ENCODE measurements at regions not wholly inside any gene's neighbourhood (a gene's known extent, or its start where the extent isn't known, plus 50 kb on each side); places are given as distances from the start of the nearest gene placed in this dataset.

DNA sequence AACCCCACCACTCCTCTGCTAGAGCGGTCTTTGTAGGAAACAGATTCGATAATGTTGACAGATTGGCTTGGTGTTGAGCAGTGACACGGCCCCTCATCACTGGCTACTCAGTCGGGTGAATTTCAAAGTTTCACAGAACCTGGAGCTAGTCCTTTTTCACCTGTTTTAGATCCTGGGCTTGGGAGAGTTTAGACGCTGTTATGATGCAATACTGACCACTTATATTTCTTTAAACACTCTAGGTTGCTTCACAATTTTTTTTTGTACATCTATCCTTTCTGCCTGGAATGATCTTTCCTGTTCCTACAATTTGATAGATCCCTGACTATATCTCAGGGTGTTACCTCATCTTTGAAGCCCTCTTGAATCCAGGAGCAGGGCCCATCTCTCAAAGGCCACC is 97.1 kb upstream of the ATP10A start:
- Mint-ChIP-seq H3K27me3 (no peaks in the 10 kb centered on the region), H3K4me3 (no peak overlapping the region), H3K9me3 (no peaks in the 10 kb centered on the region), H3K27ac (no peak overlapping the region), H3K4me1 (no peaks in the 10 kb centered on the region)
- DNase-seq (no peak), ATAC-seq (no peak)

DNA sequence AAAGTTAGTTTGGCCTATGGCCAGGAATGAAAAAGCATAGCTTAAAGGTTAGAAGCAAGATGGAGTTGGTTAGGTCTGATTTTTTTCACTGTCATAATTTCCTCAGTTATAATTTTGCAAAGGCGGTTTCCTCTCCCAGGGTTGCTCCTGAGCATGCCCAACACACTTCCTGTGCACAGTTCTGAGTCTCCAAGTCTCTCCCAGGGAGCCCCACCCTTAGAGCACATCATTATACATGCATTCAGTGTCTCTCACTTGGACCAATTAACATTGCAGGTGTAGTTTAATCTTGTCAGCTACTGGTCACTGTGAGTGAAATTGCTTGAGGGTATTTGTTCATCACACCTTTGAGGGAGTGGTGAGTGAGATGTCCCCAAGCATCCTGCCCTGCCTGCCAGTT is 96.0 kb upstream of the ATP10A start:
- H3K9me3 Mint-ChIP-seq, result no peaks in the 10 kb centered on the region
- H3K27ac Mint-ChIP-seq, result no peak overlapping the region
- no peaks in the 10 kb centered on the region for H3K4me1 Mint-ChIP-seq

DNA sequence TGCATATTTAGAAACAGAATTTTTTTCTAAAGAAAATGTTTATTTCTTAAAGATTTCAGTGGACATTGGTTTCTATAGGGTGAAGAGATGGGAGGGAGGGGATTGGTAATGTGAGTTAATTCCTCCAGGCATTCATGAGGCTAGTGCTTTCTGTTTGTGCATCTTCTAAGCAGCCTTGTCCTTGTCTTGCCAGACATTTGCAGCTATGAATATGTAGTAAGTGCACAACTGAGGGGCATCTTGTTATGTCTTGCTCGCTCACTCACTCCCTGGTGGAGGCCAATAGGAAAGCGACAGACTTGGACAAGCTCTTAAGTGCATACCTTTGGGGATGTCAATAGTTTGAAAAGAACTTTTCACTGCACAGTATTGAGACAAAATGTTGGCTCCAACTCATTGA is 92.5 kb upstream of the ATP10A start:
- H3K4me3 Mint-ChIP-seq, result no peak overlapping the region
- no peak overlapping the region for H3K27ac Mint-ChIP-seq
- H3K4me1 Mint-ChIP-seq, result no peaks in the 10 kb centered on the region
- no peak for ATAC-seq
- no peaks in the 10 kb centered on the region for H3K27me3 Mint-ChIP-seq
- no peak for DNase-seq
- peaks cover 0 to 11% of the 10 kb centered on the region in 2 donors for H3K9me3 Mint-ChIP-seq

More for the DNA sequence above, 96.0 kb upstream of the ATP10A start:
- H3K27me3 Mint-ChIP-seq, result no peaks in the 10 kb centered on the region
- no peak for DNase-seq
- H3K4me3 Mint-ChIP-seq, result no peak overlapping the region
- ATAC-seq, result no peak

DNA sequence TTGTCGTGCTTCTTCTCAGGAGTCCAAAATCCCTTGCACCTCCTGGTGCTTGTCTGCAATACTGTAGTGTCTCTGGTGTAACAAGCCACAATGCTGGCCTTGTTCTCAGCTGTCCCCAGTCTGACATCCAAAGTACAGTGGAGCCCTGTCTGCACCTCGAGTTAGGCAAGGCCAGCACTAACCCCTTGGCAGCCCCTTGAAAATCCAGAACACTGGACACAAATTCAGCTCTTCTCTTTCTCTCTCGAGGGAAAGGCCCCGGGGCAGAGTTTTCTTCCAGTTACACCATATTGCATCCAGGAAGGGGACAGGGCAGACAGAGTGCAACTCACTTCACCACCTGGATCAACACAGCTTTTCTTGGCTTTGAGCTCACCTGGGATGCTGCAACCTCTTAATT is 91.3 kb upstream of the ATP10A start:
- DNase-seq (no peak), ATAC-seq (no peak)
- Mint-ChIP-seq H3K27ac (no peak overlapping the region), H3K4me1 (no peaks in the 10 kb centered on the region), H3K27me3 (no peaks in the 10 kb centered on the region), H3K9me3 (peaks cover 0 to 11% of the 10 kb centered on the region in 2 donors), H3K4me3 (no peak overlapping the region)

DNA sequence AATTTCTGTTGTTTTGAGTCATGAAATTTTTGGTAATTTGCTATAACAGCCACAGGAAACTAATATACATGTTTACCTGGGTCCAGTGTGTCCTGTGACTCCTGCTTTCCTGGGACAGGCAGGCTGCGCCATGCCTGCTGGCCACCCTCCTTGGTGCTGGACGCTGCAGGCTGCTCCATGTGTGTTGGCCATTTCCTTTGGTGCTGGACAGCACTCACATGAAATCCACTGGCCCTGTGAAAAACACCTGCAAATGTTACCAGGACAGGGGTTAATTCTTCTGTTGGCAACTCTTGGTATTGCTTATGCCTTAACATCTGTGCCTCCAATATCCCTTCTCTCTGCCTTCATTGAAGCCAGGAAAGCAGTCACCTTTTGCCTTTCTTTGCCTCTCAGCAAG is 86.9 kb upstream of the ATP10A start:
- ATAC-seq (no peak), DNase-seq (no peak)
- Mint-ChIP-seq H3K4me1 (no peaks in the 10 kb centered on the region), H3K9me3 (peaks cover 0 to 11% of the 10 kb centered on the region in 2 donors), H3K4me3 (no peak overlapping the region), H3K27ac (no peak overlapping the region), H3K27me3 (no peaks in the 10 kb centered on the region)

DNA sequence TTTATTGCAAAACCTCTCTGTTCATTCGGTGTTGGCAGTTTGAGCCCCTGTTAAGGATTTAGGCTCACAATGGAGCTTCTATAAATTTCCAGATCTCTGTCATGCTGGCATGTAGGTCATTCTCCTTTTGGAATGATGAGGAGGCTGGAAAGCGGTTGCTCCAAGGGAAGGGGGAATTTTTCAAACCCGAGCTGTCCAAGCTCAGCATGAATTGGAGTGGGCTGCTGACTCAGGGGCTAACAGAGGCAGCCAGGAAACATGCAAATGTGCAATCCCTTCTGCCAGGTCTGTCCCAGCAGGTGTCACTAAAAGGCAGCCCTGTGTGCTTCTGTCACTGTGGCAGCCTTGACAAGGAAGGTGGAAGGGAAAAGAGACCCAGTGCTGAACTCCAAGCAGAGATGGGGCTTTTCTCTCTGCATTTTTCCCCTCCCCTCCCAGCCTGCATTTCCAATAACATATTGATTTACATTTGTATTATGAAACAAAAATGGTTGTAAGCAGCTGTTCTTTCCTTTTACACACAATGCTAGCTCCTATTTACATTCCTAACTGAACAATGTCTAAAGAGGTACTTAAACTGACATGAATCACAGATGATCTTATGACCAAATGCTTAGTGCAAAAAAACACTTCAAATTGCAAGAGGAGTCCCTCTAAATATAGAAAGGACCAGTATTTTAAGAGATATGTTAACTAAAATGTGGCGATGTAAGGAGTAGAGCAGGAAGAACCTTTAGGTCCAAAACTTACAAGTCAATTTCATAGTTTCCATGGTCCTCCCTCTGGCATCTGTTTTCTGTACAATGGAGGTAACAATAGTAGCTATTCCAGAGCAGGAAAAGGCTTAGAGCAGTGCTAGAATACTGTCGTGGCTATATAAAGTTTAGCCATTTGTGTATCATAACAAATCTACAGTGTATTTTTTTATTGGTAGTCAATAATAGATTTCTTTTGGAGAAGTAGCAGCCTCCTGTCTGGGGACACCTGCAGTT is 84.5 kb upstream of the ATP10A start:
- no peak overlapping the region for H3K27ac Mint-ChIP-seq
- H3K4me1 Mint-ChIP-seq, result no peaks in the 10 kb centered on the region
- no peak for DNase-seq
- no peak overlapping the region for H3K4me3 Mint-ChIP-seq
- H3K9me3 Mint-ChIP-seq, result no peaks in the 10 kb centered on the region
- ATAC-seq, result no peak
- H3K27me3 Mint-ChIP-seq, result no peaks in the 10 kb centered on the region

DNA sequence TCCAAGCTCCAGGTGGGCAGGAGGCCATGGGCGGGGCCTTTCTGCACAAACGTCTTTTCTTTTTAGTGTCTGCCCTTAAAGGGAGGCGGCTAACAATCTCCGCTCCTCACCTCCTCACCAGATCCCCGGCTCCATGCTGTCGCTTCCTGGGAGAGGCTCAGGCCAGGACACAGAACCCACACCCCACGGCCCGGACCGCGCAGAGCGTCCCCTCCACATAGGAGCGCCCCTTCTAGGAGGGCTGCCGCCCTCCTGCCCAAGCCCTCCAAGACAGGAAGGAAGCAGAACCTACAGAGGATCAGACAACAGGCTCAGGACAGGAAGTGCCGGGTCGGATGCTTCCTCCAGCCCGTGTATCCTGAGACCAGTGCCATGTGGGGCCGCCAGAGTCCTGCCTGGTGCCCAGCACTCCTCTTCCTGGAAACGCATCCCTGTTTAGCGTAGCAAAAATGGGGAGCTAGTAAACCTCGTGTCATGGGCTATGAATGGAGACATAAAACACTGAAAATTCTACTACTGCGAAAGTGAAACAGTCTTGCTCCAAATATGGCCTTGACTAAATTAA is 83.2 kb upstream of the ATP10A start:
- no peak overlapping the region for H3K4me3 Mint-ChIP-seq
- no peaks in the 10 kb centered on the region for H3K9me3 Mint-ChIP-seq
- no peaks in the 10 kb centered on the region for H3K4me1 Mint-ChIP-seq
- ATAC-seq (no peak), DNase-seq (no peak)
- H3K27ac Mint-ChIP-seq, result no peak overlapping the region
- H3K27me3 Mint-ChIP-seq, result no peaks in the 10 kb centered on the region

DNA sequence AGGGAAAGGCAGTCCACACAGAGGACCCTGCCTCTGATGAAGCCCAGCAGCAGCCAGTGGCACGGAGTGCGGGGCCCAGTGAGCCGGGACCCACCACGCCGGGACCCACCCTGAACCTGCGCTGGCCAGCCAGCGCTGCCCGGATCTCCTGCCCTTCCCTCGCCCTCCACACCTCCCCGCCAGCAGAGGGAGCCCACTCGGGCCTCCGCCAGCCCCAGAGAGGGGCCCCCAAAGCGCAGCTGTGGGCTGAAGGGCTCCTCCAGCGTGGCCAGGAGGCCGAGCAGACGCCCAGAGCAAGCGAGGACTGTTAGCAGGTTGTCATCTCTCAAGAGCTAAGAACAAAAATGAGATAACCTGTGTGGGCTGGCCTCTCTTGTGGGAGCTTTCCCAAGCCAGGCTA is 81.3 kb upstream of the ATP10A start:
- Mint-ChIP-seq H3K9me3 (no peaks in the 10 kb centered on the region), H3K27me3 (no peaks in the 10 kb centered on the region), H3K4me3 (no peak overlapping the region), H3K27ac (no peak overlapping the region), H3K4me1 (no peaks in the 10 kb centered on the region)
- DNase-seq (no peak), ATAC-seq (no peak)

DNA sequence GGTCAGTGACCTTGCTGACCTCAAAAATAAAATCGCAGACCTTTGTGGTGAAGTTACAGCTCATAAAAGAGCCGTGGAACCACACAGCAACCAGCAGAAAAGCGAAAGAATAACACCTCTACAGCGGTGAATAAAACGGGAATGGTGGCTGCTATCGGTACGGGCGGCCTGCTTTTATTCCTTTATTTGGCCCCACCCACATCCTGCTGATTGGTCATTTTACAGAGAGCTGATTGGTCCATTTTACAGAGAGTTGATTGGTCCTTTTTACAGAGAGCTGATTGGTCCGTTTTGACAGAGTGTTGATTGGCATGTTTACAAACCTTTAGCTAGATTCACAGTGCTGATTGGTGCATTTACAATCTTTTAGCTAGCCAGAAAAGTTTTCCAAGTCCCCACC is 80.7 kb upstream of the ATP10A start:
- DNase-seq, result no peak
- Mint-ChIP-seq H3K9me3 (no peaks in the 10 kb centered on the region), H3K4me1 (no peaks in the 10 kb centered on the region), H3K4me3 (no peak overlapping the region), H3K27ac (no peak overlapping the region), H3K27me3 (no peaks in the 10 kb centered on the region)
- ATAC-seq, result no peak

DNA sequence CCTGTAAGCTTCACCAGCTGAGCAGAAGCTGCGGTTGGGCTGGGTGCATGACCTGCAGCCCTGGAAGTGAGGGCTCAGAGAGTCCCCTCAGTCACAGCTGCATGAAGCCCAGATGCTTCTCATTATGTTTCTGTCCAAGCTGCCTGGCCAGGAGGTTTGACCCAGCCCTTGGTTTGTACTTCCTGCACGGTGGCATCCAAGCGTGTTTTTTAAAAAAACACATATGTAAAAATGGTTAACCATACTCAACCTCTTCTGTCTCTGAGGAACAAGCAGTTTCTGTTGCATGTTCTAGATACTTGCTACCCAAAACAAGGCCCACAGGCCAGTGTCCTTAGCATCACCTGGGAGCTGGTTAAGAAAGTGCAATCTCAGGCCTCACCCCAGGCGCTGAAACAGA is 76.0 kb upstream of the ATP10A start:
- ATAC-seq (no peak), DNase-seq (no peak)
- Mint-ChIP-seq H3K27ac (no peak overlapping the region), H3K4me1 (peaks cover 2% of the 10 kb centered on the region), H3K9me3 (no peaks in the 10 kb centered on the region), H3K4me3 (no peak overlapping the region), H3K27me3 (no peaks in the 10 kb centered on the region)

DNA sequence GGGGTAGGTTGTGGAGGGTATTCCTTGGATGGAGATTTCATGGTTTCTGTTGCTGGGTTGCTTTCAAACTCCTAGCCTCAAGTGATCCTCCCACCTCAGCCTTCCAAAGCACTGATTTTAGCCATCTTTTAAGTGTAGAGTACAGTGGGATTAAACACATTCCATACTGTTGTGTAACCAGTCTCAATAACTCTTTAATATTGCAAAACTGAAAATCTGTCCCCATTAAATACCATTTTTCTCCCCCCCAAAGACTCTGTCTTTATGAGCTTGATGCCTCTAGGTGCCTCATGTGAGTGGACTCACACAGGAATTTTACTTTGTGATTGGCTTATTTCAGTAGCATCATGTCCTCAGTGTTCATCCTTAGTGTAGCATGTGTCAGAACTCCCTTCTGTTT is 74.7 kb upstream of the ATP10A start:
- ATAC-seq, result no peak
- Mint-ChIP-seq H3K4me1 (peaks cover 12% of the 10 kb centered on the region), H3K4me3 (no peak overlapping the region)

DNA sequence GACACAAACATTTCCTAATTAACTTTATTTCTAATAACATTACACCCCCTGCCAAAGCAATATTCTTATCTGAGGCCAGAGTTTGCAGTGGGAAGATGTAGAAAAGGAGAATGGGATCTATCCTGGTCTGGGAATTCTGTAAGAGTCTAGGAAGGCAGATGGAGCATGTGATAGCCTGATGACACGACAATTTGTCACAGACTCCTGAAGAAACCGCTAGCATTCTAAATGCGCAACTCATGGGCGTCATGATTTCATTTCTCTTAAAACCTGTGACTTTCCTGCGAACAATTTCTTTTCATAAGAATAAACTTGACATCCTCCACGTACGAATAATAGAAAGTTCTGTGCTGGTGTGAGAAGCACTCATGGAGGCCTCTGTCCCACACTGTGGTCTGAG is 72.9 kb upstream of the ATP10A start:
- no peak overlapping the region for H3K4me3 Mint-ChIP-seq
- DNase-seq (no peak), ATAC-seq (no peak)
- H3K4me1 Mint-ChIP-seq, result peaks cover 12% of the 10 kb centered on the region
- peaks cover 9% of the 10 kb centered on the region for H3K27me3 Mint-ChIP-seq
- H3K9me3 Mint-ChIP-seq, result no peaks in the 10 kb centered on the region
- no peak overlapping the region for H3K27ac Mint-ChIP-seq

More for the DNA sequence above, 74.7 kb upstream of the ATP10A start:
- DNase-seq, result no peak
- Mint-ChIP-seq H3K9me3 (no peaks in the 10 kb centered on the region), H3K27ac (no peak overlapping the region), H3K27me3 (peaks cover 9% of the 10 kb centered on the region)

DNA sequence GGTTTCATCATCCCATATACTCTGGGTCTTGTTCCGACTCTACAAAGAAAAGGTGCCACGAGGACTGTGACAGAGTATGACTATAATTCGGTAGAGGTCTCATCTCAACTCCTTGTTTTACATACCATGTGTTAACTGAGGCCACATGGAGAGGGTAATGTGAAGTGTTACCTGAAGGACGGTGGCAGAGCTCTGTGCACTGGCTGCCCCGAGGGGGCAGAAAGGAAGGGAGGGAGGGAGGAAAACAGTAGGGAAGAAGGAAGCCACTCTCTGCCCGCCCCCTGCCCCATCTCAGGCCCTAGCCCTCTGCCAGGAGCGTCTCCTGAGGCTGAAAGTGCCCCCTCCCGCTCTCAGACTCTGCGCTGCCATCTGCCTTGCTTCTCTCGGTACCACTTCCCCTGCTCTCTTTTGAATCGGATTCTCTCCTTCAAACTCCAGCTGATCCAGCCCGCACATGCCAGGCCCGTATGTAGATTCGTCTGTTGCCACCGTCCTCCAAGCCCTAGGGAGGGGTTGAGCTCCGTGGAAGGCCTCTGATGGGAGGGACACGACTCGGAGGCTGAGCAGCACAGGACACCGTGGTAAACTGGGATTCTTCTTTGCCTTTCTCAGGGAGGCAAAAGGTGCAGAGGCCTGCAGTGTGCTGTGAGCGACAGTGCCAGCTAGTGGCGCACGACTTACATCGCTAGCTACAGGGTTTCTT is 70.5 kb upstream of the ATP10A start:
- peak; percentile 98 for ATAC-seq
- peaks cover 11 to 17% of the 10 kb centered on the region in 2 donors for H3K9me3 Mint-ChIP-seq
- DNase-seq, result peak; percentile 48 to 69
- H3K4me1 Mint-ChIP-seq, result peaks cover 12% of the 10 kb centered on the region
- H3K27ac Mint-ChIP-seq, result peak overlapping the region; percentile 85 to 98
- peaks cover 11% of the 10 kb centered on the region for H3K27me3 Mint-ChIP-seq
- peak overlapping the region; percentile 89 to 93 for H3K4me3 Mint-ChIP-seq

DNA sequence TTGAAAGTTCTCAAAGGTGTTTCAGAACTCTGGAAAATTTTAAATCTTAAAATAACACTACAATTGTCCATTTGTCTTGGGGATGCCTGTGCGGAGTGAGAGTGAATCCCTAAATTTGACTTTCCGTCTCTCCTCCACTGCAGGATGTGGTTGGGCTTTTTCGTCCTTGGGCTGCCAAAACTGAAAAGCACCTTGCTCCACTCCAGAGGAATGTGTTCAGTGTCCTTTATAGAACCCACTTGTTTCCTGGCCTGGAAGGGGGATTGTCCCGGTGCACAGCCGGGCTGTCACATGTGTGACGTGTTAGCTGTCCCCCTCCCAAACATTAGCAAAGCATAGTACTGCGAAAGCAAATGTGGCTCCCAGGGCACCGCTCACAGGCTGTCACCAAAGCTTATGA is 69.6 kb upstream of the ATP10A start:
- Mint-ChIP-seq H3K27ac (no peak overlapping the region), H3K4me1 (peaks cover 12% of the 10 kb centered on the region), H3K9me3 (peaks cover 11 to 17% of the 10 kb centered on the region in 2 donors), H3K27me3 (peaks cover 19% of the 10 kb centered on the region), H3K4me3 (no peak overlapping the region)
- DNase-seq, result no peak
- ATAC-seq, result no peak

DNA sequence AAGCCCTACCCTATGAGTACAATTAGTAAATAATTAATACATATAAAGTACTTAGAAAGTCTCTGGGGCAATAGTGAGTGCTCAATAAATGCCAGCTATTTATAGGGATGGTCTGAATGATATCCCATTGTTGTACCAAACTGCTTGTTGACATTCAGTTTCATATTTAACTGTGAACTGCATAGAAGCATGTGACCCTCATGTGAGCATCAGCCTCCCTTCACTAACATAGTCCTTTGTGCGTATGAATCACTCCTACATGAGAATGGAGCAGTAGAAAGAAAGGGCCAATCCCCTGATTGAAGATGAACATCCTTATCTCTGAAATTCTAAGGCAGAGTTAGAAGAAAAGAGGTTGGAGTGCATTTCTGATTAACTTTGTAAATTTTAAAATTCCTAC is 68.7 kb upstream of the ATP10A start:
- peaks cover 11 to 17% of the 10 kb centered on the region in 2 donors for H3K9me3 Mint-ChIP-seq
- peaks cover 12% of the 10 kb centered on the region for H3K4me1 Mint-ChIP-seq
- no peak for DNase-seq
- no peak overlapping the region for H3K4me3 Mint-ChIP-seq
- no peak overlapping the region for H3K27ac Mint-ChIP-seq
- peaks cover 19% of the 10 kb centered on the region for H3K27me3 Mint-ChIP-seq
- ATAC-seq, result no peak

DNA sequence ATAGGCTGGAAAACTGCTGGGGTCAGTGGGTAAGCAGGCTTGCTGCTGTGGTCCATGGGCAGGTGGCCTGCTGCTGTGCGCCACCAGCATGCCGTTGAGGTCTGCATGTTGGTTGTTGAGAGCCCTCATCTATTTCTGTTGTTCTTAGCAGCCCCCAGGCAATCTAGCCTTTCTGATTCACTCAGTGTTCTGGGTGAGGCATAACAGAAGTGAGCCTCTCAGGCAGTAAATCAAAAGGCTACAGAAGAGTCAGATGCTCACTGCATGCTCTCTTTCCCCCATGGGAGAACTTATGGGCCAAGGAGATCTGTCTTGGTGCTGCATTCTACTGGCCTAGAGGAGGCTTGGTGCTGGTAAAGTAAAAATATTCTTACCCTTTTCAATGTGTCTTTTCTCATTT is 67.8 kb upstream of the ATP10A start:
- ATAC-seq (no peak), DNase-seq (no peak)
- Mint-ChIP-seq H3K27me3 (peaks cover 19% of the 10 kb centered on the region), H3K9me3 (peaks cover 11 to 17% of the 10 kb centered on the region in 2 donors), H3K27ac (no peak overlapping the region), H3K4me3 (no peak overlapping the region), H3K4me1 (peaks cover 12% of the 10 kb centered on the region)
